ENCODE measurements at regions not wholly inside any gene's neighbourhood (a gene's known extent, or its start where the extent isn't known, plus 50 kb on each side); places are given as distances from the start of the nearest gene placed in this dataset.

- TF ChIP-seq ELK4 (IDR thresholded peaks at IDR 0.05; ENCODE audit: borderline replicate concordance, low read depth, low read length) (no peak), ZNF664 (tag by site-specific recombination; IDR thresholded peaks at IDR 0.05) (no peak)
Measured at GRCh38 chr6:105633814-105634213, 230.9 kb upstream of the PREP start (continued).

GRCh38 chr6:105628156-105628860 is 225.4 kb upstream of the PREP start:
- CTCF ChIA-PET, result no interaction called here
- no peaks in the 10 kb centered on the region for H3K4me1 ChIP-seq (ENCODE audit: control insufficient read depth, insufficient read depth, low read length)
- H3K36me3 ChIP-seq (ENCODE audit: control insufficient read depth in 2 of 2, insufficient read depth in 1 of 2, low read length in 2 of 2), result no peaks in the 10 kb centered on the region
- no peaks in the 10 kb centered on the region for H3K9me3 ChIP-seq (ENCODE audit: control insufficient read depth, insufficient read depth, low read depth, low read length)
- H3K27ac ChIP-seq (ENCODE audit: extremely low read depth, low read depth, low read length), result no peak overlapping the region
- POLR2A ChIA-PET, result no interaction called here
- TF ChIP-seq ZNF654 (tag by site-specific recombination; IDR thresholded peaks at IDR 0.05; ENCODE audit: low read depth) (no peak), RBAK (tag by site-specific recombination; IDR thresholded peaks at IDR 0.05) (no peak), ZNF426 (tag by site-specific recombination; IDR thresholded peaks at IDR 0.05) (no peak), ZNF266 (tag by site-specific recombination; IDR thresholded peaks at IDR 0.05; ENCODE audit: low read depth) (no peak), SCRT1 (tag by site-specific recombination; IDR thresholded peaks at IDR 0.05; ENCODE audit: borderline replicate concordance) (no peak)
- H3K4me3 ChIP-seq (ENCODE audit: low read depth, low read length), result no peak overlapping the region

- Histone ChIP-seq H3K4me3 (ENCODE audit: low read depth, low read length) (no peak overlapping the region), H3K4me1 (ENCODE audit: control insufficient read depth, insufficient read depth, low read length) (no peaks in the 10 kb centered on the region), H3K9me3 (ENCODE audit: control insufficient read depth, insufficient read depth, low read depth, low read length) (no peaks in the 10 kb centered on the region), H3K36me3 (ENCODE audit: control insufficient read depth in 2 of 2, insufficient read depth in 1 of 2, low read length in 2 of 2) (no peaks in the 10 kb centered on the region), H3K27ac (ENCODE audit: extremely low read depth, low read depth, low read length) (no peak overlapping the region)
- ChIA-PET CTCF (no interaction called here), POLR2A (no interaction called here)
- TF ChIP-seq ZFHX2 (tag by site-specific recombination; conservative IDR thresholded peaks at IDR 0.05) (no peak), ZBTB20 (tag by site-specific recombination; IDR thresholded peaks at IDR 0.05) (no peak), ZNF521 (tag by site-specific recombination; IDR thresholded peaks at IDR 0.05) (no peak), ZEB2 (tag by site-specific recombination; IDR thresholded peaks at IDR 0.05) (no peak)
Measured at GRCh38 chr6:105626295-105627158, 223.6 kb upstream of the PREP start.

GRCh38 chr6:105624021-105624420 is 221.1 kb upstream of the PREP start:
- CTCF ChIA-PET, result interaction anchor here (0.7 kb wide), 1 partner anchor 22 kb away, joined by 3 read pairs; no protein-coding TSS in a partner anchor

More at GRCh38 chr6:105624021-105624420, 221.1 kb upstream of the PREP start:
- H3K4me1 ChIP-seq (ENCODE audit: control insufficient read depth, insufficient read depth, low read length), result no peaks in the 10 kb centered on the region
- POLR2A ChIA-PET, result no interaction called here
- no peak overlapping the region for H3K27ac ChIP-seq (ENCODE audit: extremely low read depth, low read depth, low read length)
- TF ChIP-seq ZNF26 (tag by site-specific recombination; IDR thresholded peaks at IDR 0.05) (no peak), ZNF354C (tag by site-specific recombination; IDR thresholded peaks at IDR 0.05; ENCODE audit: borderline replicate concordance, low read depth) (no peak), SALL2 (tag by site-specific recombination; IDR thresholded peaks at IDR 0.05; ENCODE audit: borderline replicate concordance) (no peak), ZBTB7A (tag by site-specific recombination; IDR thresholded peaks at IDR 0.05; ENCODE audit: low read depth) (no peak), ZNF792 (tag by site-specific recombination; IDR thresholded peaks at IDR 0.05) (no peak), ZBTB17 (tag by site-specific recombination; IDR thresholded peaks at IDR 0.05) (no peak), ZNF843 (tag by site-specific recombination; IDR thresholded peaks at IDR 0.05) (no peak)
- no peaks in the 10 kb centered on the region for H3K9me3 ChIP-seq (ENCODE audit: control insufficient read depth, insufficient read depth, low read depth, low read length)
- H3K4me3 ChIP-seq (ENCODE audit: low read depth, low read length), result no peak overlapping the region
- no peaks in the 10 kb centered on the region for H3K36me3 ChIP-seq (ENCODE audit: control insufficient read depth in 2 of 2, insufficient read depth in 1 of 2, low read length in 2 of 2)
